Kidney (tissue), 13 donors: ENCODE measurements at regions not wholly inside any gene's neighbourhood (a gene's known extent, or its start where the extent isn't known, plus 50 kb on each side); places are given as distances from the start of the nearest gene placed in this dataset.

Experiments used
- DNase-seq, 5 donors: peaks; one replicate each; pipeline ENCODE4 v3.0.0-alpha.2; 2013 to 2020
- FAIRE-seq: peaks from 2 replicates; lab custom pipeline; 2012; peaks lifted over from hg19 to GRCh38; lab: Jason Lieb, UNC
- H3K27ac ChIP-seq, 2 donors: one replicate each; pipeline ENCODE4 v1.7.0; 2013; ENCODE audit warnings: low read depth in 2 of 2, low read length in 2 of 2, inconsistent platforms in 1 of 2
- H3K27me3 ChIP-seq: one replicate; pipeline ENCODE4 v1.7.1; 2013; ENCODE audit warnings: low read length, inconsistent platforms; ENCODE audit not compliant: control insufficient read depth, insufficient read depth
- H3K36me3 ChIP-seq, 3 donors: one replicate each; pipeline versions ENCODE4 v1.7.0 to v1.7.1; 2013; ENCODE audit warnings: low read length in 3 of 3, control low read depth in 1 of 3, inconsistent platforms in 1 of 3; ENCODE audit not compliant: insufficient read depth in 3 of 3, control insufficient read depth in 2 of 3
- H3K4me1 ChIP-seq, 3 donors: one replicate each; pipeline versions ENCODE4 v1.7.0 to v1.7.1; 2013; ENCODE audit warnings: low read length in 3 of 3, inconsistent platforms in 1 of 3, low read depth in 1 of 3; ENCODE audit not compliant: control insufficient read depth in 2 of 3, insufficient read depth in 2 of 3
- H3K4me3 ChIP-seq, 3 donors: one replicate each; pipeline versions ENCODE4 v1.7.0 to v1.8.1; 2013; ENCODE audit warnings: low read length in 3 of 3, control low read depth in 1 of 3, inconsistent platforms in 1 of 3
- H3K9ac ChIP-seq, 3 donors: one replicate each; pipeline versions ENCODE4 v1.7.0 to v1.7.1; 2013; ENCODE audit warnings: low read length in 3 of 3, control low read depth in 1 of 3, inconsistent platforms in 1 of 3
- H3K9me3 ChIP-seq, 3 donors: one replicate each; pipeline versions ENCODE4 v1.7.0 to v1.7.1; 2013; ENCODE audit warnings: low read length in 3 of 3, control low read depth in 1 of 3, inconsistent platforms in 1 of 3; ENCODE audit not compliant: control insufficient read depth in 2 of 3, insufficient read depth in 1 of 3
- intact Hi-C: fragments of 100-400 bp; cut with DNase I; formaldehyde crosslinking; loops from one replicate; pipeline ENCODE4 v1.11.1; 2022
- TF ChIP-seq, protein P1 (sequence below): IDR thresholded peaks from 3 replicates; pipeline ENCODE4 v1.5.1; 2012; ENCODE audit warnings: mild to moderate bottlenecking, moderate library complexity, borderline replicate concordance; ENCODE audit not compliant: insufficient read depth; ENCODE audit errors: extremely low read depth
- donor health status: control.
- donor health status: control.
- donor health status: control.
- donor health status: control.
- donor health status: control.
- donor health status: DM: yes; HTN: yes; CAD: no.
- donor health status: Normal renal cell carcinoma (clear cell type).

DNA sequence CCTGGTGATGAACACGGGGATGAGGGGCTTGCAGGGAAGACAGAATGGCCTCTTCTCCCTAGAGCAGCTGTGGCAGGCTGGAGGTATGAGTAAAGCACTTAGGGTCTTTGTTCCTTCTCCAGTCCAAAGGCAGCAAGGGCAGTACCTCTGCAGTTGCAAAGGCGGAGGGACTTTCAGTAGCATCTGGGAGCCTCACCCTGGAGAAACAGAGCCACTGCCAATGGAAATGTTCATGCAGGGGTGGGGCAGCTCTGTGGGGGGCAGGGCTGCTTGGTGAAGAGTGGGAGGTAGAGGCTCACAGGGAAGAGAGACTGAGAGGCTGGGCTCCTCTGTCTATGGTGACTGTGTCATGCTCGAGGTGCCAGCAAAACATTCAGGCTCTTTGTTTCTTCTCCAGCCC, 344.1 kb upstream of the CHAC2 start:
- Histone ChIP-seq H3K9ac (no peak overlapping the region), H3K9me3 (no peaks in the 10 kb centered on the region), H3K27me3 (no peaks in the 10 kb centered on the region), H3K4me1 (no peaks in the 10 kb centered on the region), H3K4me3 (no peak overlapping the region), H3K27ac (no peak overlapping the region), H3K36me3 (no peaks in the 10 kb centered on the region)
- TF ChIP-seq, protein P1, sequence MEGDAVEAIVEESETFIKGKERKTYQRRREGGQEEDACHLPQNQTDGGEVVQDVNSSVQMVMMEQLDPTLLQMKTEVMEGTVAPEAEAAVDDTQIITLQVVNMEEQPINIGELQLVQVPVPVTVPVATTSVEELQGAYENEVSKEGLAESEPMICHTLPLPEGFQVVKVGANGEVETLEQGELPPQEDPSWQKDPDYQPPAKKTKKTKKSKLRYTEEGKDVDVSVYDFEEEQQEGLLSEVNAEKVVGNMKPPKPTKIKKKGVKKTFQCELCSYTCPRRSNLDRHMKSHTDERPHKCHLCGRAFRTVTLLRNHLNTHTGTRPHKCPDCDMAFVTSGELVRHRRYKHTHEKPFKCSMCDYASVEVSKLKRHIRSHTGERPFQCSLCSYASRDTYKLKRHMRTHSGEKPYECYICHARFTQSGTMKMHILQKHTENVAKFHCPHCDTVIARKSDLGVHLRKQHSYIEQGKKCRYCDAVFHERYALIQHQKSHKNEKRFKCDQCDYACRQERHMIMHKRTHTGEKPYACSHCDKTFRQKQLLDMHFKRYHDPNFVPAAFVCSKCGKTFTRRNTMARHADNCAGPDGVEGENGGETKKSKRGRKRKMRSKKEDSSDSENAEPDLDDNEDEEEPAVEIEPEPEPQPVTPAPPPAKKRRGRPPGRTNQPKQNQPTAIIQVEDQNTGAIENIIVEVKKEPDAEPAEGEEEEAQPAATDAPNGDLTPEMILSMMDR, result no peak
- DNase-seq, result no peak
- FAIRE-seq, result no peak
- intact Hi-C loops, result no loop called here

DNA sequence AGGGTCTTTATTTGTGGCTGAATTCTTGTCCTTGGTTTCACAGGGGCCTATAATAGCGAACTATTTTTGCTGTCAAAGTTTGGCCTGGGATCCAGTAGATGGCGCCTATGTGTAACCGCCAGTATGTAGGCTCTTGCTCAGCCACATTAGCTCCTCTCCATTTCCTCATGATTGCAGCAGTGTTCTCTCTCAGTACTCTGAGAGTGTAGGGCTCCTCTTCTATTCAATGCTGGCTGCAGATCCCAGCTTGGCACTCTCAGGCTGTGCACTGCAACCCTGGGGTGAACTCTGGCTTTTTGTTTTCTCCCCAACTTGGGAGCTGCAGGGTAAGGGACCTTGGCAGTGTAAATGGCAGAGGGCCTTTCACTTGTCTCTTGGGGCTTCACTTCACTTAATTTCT, 344.6 kb upstream of the CHAC2 start:
- H3K27ac ChIP-seq, result no peak overlapping the region
- FAIRE-seq (no peak), DNase-seq (peak in 1 of 5 donors; percentile 21)

DNA sequence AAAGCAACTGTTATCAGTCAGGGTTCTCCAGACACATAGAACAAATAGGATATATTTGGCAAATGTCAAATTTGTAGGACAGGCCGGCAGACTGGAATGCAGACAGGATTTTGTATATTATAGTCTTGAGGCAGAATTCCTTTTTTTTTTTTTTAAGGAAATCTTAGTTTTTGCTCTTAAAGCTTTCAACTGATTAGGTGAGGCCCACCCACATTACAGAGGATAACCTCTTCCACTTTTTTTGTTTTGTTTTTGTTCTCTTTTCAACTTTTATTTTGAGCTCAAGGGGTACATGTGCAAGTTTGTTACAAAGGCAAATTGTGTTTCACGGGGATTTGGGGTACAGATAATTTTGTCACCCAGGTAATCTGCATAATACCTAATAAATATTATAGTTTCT, 350.2 kb upstream of the CHAC2 start:
- H3K27me3 ChIP-seq, result no peaks in the 10 kb centered on the region
- DNase-seq, result no peak
- H3K4me1 ChIP-seq, result no peaks in the 10 kb centered on the region
- H3K4me3 ChIP-seq, result no peak overlapping the region
- H3K36me3 ChIP-seq, result no peaks in the 10 kb centered on the region
- FAIRE-seq, result no peak
- no peak overlapping the region for H3K9ac ChIP-seq
- no peaks in the 10 kb centered on the region for H3K9me3 ChIP-seq
- TF ChIP-seq, protein P1, result no peak
- no peak overlapping the region for H3K27ac ChIP-seq
- intact Hi-C loops, result no loop called here

More for the DNA sequence above, 344.6 kb upstream of the CHAC2 start:
- Histone ChIP-seq H3K4me1 (no peaks in the 10 kb centered on the region), H3K9me3 (no peaks in the 10 kb centered on the region), H3K27me3 (no peaks in the 10 kb centered on the region), H3K4me3 (no peak overlapping the region), H3K36me3 (no peaks in the 10 kb centered on the region), H3K9ac (no peak overlapping the region)
- TF ChIP-seq, protein P1, result no peak
- intact Hi-C loops, result no loop called here

DNA sequence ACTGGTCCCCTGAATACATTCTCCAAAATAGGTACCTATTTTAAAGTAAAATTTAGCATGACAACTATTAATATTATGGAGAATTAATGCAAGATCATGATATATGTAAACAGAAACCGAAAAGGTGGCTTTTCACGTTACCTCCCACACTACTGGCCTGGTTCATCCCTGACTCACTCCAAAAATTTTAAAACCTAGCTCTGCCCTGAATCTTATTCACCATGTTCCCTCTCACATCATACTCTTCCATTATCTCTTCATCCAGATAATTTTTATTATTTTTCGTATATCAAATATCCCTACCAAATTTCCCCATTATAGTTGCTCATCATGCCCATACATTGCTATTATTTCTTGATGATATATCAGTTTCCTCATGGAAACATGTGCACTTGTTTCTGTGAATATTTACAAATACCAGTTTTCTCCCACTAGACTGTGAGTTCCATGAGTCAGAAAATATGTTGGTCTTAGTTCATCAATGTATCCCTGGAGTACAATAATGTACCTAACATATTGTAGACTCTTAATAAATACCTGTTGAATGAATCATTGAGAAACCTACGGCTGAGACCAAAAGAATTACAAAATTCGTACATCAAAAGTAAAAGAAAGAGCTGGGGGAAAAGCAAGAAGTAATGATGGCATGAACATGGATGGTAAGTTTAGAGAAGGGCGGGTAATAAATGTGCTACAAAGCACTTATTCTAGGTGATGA, 360.1 kb upstream of the CHAC2 start:
- H3K36me3 ChIP-seq, result no peaks in the 10 kb centered on the region
- TF ChIP-seq, protein P1, result no peak

More for the DNA sequence above, 360.1 kb upstream of the CHAC2 start:
- intact Hi-C loops, result no loop called here
- Histone ChIP-seq H3K4me3 (no peak overlapping the region), H3K27me3 (no peaks in the 10 kb centered on the region), H3K4me1 (no peaks in the 10 kb centered on the region), H3K27ac (no peak overlapping the region), H3K9me3 (no peaks in the 10 kb centered on the region), H3K9ac (no peak overlapping the region)
- DNase-seq (no peak), FAIRE-seq (no peak)
